GM12865 (cell line): ENCODE measurements at regions not wholly inside any gene's neighbourhood (a gene's known extent, or its start where the extent isn't known, plus 50 kb on each side); places are given as distances from the start of the nearest gene placed in this dataset.

Source experiments
- DNase-seq: peaks from one replicate; pipeline ENCODE4 v3.0.0; 2010; ENCODE audit warnings: low read depth
- H3K4me3 ChIP-seq: 2 replicates; pipeline ENCODE4 v1.5.1; 2011; ENCODE audit warnings: mild to moderate bottlenecking, low read depth, low read length, control low read depth
- TF ChIP-seq, protein P1 (sequence below): IDR thresholded peaks from 2 replicates; pipeline ENCODE4 v1.5.1; 2011; ENCODE audit warnings: low read length, control low read depth, low read depth, inconsistent platforms; ENCODE audit not compliant: insufficient read depth; ENCODE audit errors: missing control alignments

DNA sequence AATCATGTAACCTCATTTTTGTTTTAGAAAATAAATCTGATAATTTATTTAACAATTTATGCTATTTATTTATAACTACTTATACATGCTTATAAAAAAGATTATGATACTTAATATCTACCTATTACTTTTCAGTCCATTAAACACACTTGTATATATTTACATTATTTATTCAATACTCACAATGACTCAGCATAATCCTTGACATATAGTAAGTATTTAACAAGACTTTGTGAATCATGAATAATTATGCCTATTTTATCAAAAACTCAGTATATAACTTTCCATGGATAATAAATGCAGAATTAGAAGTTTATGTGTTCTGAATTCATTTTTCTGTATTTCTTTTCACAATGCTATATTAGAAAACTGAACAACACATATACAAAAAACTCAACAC lies 266.0 kb upstream of the STAC start:
- TF ChIP-seq, protein P1, sequence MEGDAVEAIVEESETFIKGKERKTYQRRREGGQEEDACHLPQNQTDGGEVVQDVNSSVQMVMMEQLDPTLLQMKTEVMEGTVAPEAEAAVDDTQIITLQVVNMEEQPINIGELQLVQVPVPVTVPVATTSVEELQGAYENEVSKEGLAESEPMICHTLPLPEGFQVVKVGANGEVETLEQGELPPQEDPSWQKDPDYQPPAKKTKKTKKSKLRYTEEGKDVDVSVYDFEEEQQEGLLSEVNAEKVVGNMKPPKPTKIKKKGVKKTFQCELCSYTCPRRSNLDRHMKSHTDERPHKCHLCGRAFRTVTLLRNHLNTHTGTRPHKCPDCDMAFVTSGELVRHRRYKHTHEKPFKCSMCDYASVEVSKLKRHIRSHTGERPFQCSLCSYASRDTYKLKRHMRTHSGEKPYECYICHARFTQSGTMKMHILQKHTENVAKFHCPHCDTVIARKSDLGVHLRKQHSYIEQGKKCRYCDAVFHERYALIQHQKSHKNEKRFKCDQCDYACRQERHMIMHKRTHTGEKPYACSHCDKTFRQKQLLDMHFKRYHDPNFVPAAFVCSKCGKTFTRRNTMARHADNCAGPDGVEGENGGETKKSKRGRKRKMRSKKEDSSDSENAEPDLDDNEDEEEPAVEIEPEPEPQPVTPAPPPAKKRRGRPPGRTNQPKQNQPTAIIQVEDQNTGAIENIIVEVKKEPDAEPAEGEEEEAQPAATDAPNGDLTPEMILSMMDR: no peak
- DNase-seq: no peak
- H3K4me3 ChIP-seq: no peak overlapping the region

GRCh38 chr3:36124118-36124796 lies 256.0 kb upstream of the STAC start:
- TF ChIP-seq, protein P1: peak; percentile 8
- DNase-seq: no peak
- H3K4me3 ChIP-seq: no peak overlapping the region

- TF ChIP-seq, protein P1: no peak
- H3K4me3 ChIP-seq: no peak overlapping the region
- DNase-seq: no peak
Observed at GRCh38 chr3:36132214-36132613, 248.1 kb upstream of the STAC start.

GRCh38 chr3:36135863-36136262 lies 244.4 kb upstream of the STAC start:
- H3K4me3 ChIP-seq: no peak overlapping the region
- TF ChIP-seq, protein P1: no peak
- no peak for DNase-seq

DNA sequence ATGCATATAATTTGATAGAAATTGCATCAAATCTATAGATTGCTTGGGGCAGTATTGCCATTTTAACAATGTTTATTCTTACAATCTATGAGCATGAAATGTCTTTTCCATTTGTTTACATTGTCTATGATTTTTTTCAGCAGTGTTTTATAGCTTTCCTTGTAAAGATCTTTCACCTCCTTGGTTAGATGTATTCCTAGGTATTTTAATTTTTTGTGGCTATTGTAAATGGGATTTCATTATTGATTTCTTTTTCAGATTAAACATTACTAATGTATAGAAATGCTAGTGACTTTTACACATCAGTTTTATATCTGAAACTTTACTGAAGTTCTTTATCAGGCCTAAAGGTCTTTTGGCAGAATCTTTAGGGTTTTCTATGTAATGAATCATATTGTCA lies 237.6 kb upstream of the STAC start:
- TF ChIP-seq, protein P1: no peak
- H3K4me3 ChIP-seq: no peak overlapping the region
- DNase-seq: no peak

DNA sequence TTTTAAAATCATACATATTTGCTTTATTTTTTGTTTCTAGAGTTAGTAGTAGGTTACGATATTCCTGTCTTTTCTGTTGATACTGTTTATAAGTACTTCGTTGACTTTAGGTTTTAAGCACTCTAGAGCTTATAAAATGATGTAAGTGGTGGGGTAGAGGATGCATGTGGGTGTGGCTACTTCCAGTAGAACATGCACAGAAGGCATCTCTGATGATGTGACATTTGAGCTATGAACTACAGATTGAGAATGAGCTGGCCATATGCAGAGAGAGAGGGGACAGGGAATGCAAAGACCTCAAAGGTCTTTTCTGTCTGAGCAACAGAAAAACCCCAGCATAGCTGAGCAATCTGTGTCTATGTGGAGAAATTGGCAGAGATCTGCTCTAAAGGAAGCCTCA lies 233.9 kb upstream of the STAC start:
- DNase-seq: no peak
- TF ChIP-seq, protein P1: no peak
- no peak overlapping the region for H3K4me3 ChIP-seq

DNA sequence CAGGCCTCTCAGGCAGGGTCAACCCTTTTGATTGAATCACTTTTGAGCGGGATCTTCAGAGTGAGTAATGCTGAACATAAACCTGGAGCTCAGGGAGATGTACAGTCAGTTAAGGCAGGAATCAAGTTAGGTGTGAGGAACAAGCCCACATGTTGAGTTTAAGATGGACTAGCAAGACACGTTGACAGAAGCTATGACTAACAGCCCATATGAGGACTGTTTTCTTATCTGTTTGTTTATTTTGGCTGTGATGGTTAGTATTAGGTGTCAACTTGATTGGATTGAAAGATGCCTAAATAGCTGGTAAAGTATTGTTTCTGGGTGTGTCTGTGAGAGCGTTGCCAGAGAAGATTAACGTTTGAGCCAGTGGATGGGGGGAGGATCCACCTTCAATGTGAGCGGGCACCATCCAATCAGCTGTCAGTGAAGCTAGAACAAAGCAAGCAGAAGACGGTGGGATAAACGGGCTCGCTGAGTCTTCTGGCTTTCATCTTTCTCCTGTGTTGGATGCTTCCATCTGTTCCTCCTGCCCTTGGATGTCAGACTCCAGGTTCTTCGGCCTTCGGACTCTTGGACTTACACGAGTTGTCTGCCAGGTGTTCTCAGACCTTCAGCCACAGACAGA lies 232.3 kb upstream of the STAC start:
- DNase-seq: no peak
- TF ChIP-seq, protein P1: no peak
- no peak overlapping the region for H3K4me3 ChIP-seq
